Stimulated activated naive CD8-positive, alpha-beta T cell treated with anti-CD3 and anti-CD28 coated beads, Interleukin-15, amount 100 ng/mL, for 72 hours (primary cell): ENCODE measurements at regions not wholly inside any gene's neighbourhood (a gene's known extent, or its start where the extent isn't known, plus 50 kb on each side); places are given as distances from the start of the nearest gene placed in this dataset.

Source experiments
- ATAC-seq: fragments of 150-1000 bp; cut with Tn5 transposase; 2 replicates; pipeline ENCODE4 v1.10.0; 2021; ENCODE audit warnings: mild to moderate bottlenecking, moderate library complexity
- DNase-seq, 2 donors: peaks; one replicate each; pipeline ENCODE4 v3.0.0; 2021 to 2022
- H3K27ac Mint-ChIP-seq, 2 donors: one replicate each; pipeline ENCODE4 v1.8.0; 2022; ENCODE audit warnings: mild to moderate bottlenecking in 2 of 2, mixed read lengths in 2 of 2, moderate library complexity in 2 of 2
- H3K27me3 Mint-ChIP-seq: one replicate; pipeline ENCODE4 v1.8.0; 2022; ENCODE audit warnings: mixed read lengths
- H3K4me1 Mint-ChIP-seq: one replicate; pipeline ENCODE4 v1.8.0; 2022; ENCODE audit warnings: mild to moderate bottlenecking, mixed read lengths
- H3K4me3 Mint-ChIP-seq, 2 donors: one replicate each; pipeline ENCODE4 v1.8.0; 2022; ENCODE audit warnings: mild to moderate bottlenecking in 2 of 2, mixed read lengths in 2 of 2, moderate library complexity in 1 of 2
- H3K9me3 Mint-ChIP-seq, 2 donors: one replicate each; pipeline ENCODE4 v1.8.0; 2022; ENCODE audit warnings: mixed read lengths in 2 of 2

DNA sequence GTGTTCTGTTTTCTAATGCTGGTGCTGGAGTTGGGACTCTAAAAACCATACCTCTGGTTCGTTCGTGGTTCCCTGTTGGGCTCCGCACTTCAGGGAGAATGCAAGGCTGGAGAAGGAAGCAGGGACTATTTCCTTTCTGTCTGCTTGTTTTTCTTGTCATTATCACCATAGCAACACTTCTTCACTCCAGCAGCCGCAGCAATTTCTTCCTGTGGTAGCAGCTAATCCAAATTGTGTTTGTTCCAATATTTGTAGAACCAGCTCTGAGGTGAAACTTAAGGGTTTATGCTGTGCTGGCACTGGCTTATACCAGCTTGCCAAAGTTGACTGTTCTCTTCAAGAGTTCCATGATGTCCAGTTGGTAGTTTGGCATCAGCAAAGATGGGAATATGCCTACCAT is 301.4 kb upstream of the SYT4 start:
- Mint-ChIP-seq H3K27me3 (no peaks in the 10 kb centered on the region), H3K9me3 (no peaks in the 10 kb centered on the region), H3K4me1 (no peaks in the 10 kb centered on the region), H3K27ac (no peak overlapping the region), H3K4me3 (no peak overlapping the region)
- DNase-seq (no peak), ATAC-seq (no peak)

DNA sequence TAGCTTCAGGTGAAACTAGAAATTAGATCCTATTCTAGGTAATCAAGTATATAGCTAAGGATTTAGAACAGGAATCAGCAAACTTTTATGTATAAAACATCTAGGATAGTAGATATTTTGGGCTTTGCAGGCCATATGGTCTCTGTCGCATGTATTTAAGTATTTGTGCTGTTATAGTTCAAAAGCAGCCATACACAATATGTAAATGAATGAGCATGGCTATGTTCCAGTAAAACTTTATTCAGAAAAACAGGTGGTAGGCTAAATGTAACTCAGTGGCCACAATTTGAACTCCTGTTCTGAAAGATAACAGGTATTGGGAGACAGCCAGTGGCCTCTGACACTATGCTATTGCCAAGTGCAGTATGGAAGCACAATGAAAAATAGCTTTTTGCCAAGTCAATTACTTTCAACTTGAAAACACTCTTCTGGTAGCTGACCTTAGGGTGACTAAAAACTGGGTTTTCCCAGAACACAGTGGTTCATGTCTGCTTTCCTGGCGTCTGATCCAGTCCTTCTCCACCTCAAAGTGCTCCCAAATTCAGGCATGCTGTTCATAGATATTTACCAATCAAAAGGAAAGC is 304.7 kb upstream of the SYT4 start:
- ATAC-seq (no peak), DNase-seq (no peak)
- H3K9me3 Mint-ChIP-seq = no peaks in the 10 kb centered on the region
- H3K4me1 Mint-ChIP-seq = no peaks in the 10 kb centered on the region
- no peaks in the 10 kb centered on the region for H3K27me3 Mint-ChIP-seq
- no peak overlapping the region for H3K4me3 Mint-ChIP-seq
- no peak overlapping the region for H3K27ac Mint-ChIP-seq

DNA sequence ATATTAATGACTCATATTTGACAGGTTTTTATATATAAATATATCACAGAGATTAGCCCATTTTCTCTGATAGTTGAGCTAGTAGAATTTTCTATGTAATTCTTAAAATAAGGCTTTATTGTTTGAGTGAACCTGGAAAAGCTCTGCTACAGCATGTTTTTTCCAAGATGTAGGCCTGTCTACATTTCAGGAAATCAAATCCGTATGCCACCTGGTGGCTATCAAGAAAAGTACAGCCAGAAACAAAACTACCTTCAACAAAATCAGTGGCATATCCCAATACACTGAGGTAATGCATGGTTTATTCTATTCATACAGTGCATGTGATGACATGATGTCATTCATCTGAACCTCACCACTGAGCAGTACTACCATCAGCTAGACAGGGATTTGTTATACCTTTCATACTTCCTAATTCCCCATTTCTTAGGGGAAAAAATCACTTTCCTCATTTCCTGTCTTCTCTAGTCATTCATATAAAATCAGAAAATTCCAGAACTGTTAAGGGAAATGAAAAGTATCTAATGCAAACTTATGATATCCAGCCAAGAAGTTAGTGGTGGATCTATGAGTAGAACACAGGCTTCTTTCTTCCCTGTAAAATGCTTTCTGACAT is 310.4 kb upstream of the SYT4 start:
- no peak overlapping the region for H3K4me3 Mint-ChIP-seq
- DNase-seq = no peak
- no peaks in the 10 kb centered on the region for H3K9me3 Mint-ChIP-seq
- H3K27ac Mint-ChIP-seq = no peak overlapping the region
- peak; percentile 50 for ATAC-seq
- H3K4me1 Mint-ChIP-seq = no peaks in the 10 kb centered on the region
- H3K27me3 Mint-ChIP-seq = no peaks in the 10 kb centered on the region

DNA sequence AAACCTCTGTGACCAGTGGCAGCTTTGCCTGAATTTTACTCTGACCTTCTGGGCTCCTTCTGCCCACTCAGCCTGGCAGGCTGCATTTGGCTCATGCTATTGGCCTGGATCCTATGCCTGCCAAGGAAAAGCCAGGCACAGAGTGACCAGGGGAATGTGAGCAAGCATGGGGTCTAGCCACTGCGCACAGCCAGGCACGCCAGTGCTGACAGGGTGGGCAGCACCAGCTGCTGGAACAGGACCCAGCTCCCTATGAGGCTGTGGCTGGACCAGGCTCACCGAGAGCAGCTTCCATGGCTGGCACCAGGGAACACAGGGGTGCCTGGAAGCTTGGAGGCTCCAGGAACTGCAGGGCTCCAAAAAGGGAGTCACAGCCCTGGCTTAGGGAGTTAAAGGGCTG is 311.5 kb upstream of the SYT4 start:
- Mint-ChIP-seq H3K4me1 (no peaks in the 10 kb centered on the region), H3K9me3 (no peaks in the 10 kb centered on the region), H3K27ac (no peak overlapping the region), H3K27me3 (no peaks in the 10 kb centered on the region), H3K4me3 (no peak overlapping the region)
- DNase-seq (no peak), ATAC-seq (no peak)

DNA sequence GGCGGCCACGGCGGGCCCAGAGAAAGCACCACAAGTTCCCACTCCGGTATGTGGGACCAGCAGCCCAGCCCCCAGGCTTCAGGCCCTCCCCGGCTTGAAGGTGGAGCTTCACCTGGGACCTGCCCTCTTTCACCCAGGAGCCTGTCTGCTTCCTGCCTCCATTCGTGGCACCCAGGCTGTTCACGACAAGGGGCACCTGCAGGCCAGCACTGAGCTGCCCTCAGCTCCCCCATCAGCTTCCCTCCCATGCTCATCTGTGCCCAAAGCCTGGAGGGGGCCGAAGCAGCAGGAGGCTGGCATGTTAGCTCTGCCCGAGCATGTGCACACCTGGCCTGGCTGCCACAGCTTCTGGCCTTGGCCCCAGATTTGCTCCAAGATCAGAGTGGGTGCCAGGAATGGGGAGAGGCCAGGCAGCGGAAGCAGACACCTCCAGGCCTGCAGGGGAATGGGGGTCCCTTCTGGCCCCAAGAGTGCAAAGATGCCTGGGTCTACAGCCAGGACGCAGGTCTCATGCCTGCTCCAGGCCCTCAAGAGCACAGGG is 312.4 kb upstream of the SYT4 start:
- ATAC-seq = peak; percentile 15
- Mint-ChIP-seq H3K9me3 (no peaks in the 10 kb centered on the region), H3K4me1 (no peaks in the 10 kb centered on the region)

DNA sequence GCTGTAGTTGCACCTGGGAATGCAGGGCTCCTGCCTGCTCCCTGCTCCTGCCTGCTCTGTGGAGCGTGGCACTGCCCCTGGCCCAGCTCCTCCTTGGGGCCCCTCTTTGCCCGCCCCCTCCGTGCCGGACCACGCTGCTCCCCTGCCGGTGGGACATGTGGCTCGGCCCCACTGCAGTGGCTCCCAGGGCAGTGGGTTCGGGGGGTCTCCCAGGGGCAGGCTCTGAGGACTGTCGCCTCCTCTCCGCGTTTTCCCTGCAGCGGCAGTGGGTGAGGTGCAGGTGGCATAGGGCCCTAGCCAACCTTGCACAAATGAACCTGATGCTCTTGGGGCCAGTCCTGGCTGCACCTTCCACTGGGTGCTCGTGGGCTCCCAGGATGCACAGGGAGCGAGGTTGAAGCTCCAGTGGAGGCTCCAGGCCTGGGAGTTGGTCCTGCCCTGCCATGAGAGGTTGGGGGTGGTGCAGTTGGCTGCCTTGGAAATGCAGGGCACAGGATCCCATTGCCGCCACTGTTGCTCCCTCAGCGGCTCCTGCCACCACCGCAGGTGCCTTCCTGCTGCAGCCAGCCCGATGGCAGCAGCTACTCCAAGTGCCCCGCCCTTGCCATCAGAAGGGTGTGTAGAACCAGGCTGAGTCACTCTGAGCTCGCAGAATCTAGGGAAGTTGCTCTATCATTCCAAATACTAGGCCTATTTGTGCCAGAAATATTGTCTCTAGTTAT is 313.1 kb upstream of the SYT4 start:
- H3K9me3 Mint-ChIP-seq = no peaks in the 10 kb centered on the region
- H3K4me3 Mint-ChIP-seq = no peak overlapping the region
- DNase-seq (no peak), ATAC-seq (peak; percentile 53)
- H3K4me1 Mint-ChIP-seq = no peaks in the 10 kb centered on the region
- no peak overlapping the region for H3K27ac Mint-ChIP-seq
- no peaks in the 10 kb centered on the region for H3K27me3 Mint-ChIP-seq

More for the DNA sequence above, 312.4 kb upstream of the SYT4 start:
- DNase-seq = no peak
- no peaks in the 10 kb centered on the region for H3K27me3 Mint-ChIP-seq
- no peak overlapping the region for H3K27ac Mint-ChIP-seq
- H3K4me3 Mint-ChIP-seq = no peak overlapping the region

DNA sequence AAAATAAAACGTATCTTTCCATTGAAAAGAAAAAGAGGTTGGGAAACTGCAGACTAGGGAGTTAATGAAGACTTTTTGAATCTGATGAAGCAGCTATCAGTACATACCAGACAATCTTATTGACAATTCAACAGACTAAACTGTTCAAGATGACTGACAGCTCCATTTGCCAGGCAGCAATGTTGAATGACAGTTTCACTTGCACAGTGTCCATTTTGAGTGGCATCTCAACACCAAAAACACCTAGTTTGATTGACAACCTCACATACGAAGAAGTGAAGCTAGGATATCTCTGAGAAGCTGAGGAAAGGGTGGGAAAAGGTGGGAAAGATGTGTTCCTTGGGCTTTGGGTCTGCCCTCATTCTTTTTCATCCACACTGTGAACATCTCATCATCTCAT is 315.0 kb upstream of the SYT4 start:
- H3K9me3 Mint-ChIP-seq = no peaks in the 10 kb centered on the region
- DNase-seq (no peak), ATAC-seq (no peak)
- no peaks in the 10 kb centered on the region for H3K4me1 Mint-ChIP-seq
- no peak overlapping the region for H3K4me3 Mint-ChIP-seq
- peaks cover 7% of the 10 kb centered on the region for H3K27me3 Mint-ChIP-seq
- H3K27ac Mint-ChIP-seq = no peak overlapping the region

DNA sequence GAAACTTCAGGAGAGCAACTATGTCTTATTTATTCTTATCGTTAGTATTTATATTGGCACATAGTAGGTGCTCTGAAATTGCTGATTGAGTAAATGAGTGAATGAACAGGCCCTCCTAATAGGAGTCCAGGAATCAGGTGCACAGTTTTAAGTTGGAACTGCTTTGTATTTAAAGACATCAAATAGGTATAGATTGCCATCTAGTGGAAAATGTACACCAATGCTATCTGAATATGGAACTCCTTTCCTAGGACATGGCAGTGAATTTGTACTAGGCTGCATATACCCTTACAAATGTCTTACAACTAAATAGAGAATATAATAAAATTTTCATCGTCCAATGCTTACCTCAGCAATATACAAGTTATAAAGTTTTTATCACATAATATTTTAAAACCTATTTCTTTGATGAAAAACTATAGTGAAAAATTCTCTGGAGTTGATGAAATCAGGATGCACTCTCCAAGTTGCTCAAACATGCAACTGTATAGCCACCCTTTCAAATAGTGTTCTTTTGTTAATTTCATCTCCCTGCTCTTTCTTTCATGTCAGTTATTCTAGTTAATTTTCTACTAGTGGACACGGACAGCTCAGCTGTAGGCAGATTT is 318.9 kb upstream of the SYT4 start:
- ATAC-seq (no peak), DNase-seq (no peak)
- Mint-ChIP-seq H3K9me3 (no peaks in the 10 kb centered on the region), H3K4me1 (no peaks in the 10 kb centered on the region), H3K4me3 (no peak overlapping the region), H3K27ac (no peak overlapping the region), H3K27me3 (peaks cover 7% of the 10 kb centered on the region)

DNA sequence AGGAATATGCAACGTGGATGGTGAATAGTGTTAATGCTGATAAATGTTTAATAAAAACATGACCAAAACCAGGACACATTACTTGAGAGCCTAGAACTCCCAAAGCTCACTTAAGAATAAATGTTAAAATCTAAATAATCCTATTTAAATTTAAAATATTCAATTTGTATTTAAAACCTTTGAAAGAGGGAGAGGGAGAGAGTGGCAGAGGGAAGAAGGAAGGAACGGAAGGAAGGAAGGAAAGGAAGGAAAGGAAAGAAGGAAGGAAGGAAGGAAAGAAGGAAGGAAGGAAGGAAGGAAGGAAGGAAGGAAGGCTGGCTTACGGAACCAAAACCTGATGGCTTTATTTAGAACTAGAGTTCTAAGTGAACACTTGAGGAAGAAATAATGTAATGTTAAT is 324.1 kb upstream of the SYT4 start:
- Mint-ChIP-seq H3K9me3 (peaks cover 17 to 21% of the 10 kb centered on the region in 2 donors), H3K27ac (no peak overlapping the region), H3K27me3 (peaks cover 7% of the 10 kb centered on the region), H3K4me3 (no peak overlapping the region), H3K4me1 (no peaks in the 10 kb centered on the region)
- no peak for ATAC-seq
- DNase-seq = no peak

DNA sequence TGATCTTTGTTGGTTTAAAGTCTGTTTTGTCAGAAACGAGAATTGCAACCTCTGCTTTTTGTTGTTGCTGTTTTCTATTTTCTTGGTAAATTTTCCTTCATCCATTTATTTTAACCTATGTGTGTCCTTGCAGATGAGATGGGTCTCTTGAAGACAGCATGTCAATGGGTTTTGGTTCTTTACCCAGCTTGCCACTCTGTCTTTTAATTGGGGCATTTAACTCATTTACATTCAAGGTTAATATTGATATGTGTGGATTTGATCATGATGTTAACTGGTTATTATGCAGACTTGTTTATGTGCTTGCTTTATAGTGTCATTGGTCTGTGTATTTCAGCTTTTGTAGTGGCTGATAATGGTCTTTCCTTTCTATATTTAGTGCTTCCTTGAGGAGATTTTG is 327.9 kb upstream of the SYT4 start:
- H3K4me3 Mint-ChIP-seq = no peak overlapping the region
- no peak for ATAC-seq
- H3K4me1 Mint-ChIP-seq = no peaks in the 10 kb centered on the region
- peaks cover 17 to 27% of the 10 kb centered on the region in 2 donors for H3K9me3 Mint-ChIP-seq
- H3K27me3 Mint-ChIP-seq = no peaks in the 10 kb centered on the region
- no peak for DNase-seq
- no peak overlapping the region for H3K27ac Mint-ChIP-seq

DNA sequence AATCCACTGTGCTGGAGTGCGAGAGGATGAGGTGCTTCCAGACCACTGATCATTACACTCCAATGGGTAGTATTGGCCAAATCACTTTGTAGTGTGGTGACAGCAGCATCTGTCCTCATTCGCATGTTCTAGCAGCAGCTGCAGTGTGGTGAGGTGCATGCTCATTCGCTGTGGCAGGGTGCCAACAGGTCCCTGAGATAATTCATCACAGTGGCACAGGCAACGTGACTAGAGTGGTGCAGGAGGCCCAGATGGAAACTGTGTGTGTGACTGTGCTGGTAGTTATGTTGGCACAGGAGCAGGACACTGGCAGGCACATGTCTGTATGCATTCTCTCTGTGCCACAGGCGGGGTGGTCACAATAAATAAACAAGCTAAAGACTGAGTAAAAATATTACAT is 329.5 kb upstream of the SYT4 start:
- Mint-ChIP-seq H3K9me3 (peaks cover 17 to 27% of the 10 kb centered on the region in 2 donors), H3K27me3 (no peaks in the 10 kb centered on the region), H3K27ac (no peak overlapping the region), H3K4me1 (no peaks in the 10 kb centered on the region), H3K4me3 (no peak overlapping the region)
- no peak for ATAC-seq
- DNase-seq = no peak

DNA sequence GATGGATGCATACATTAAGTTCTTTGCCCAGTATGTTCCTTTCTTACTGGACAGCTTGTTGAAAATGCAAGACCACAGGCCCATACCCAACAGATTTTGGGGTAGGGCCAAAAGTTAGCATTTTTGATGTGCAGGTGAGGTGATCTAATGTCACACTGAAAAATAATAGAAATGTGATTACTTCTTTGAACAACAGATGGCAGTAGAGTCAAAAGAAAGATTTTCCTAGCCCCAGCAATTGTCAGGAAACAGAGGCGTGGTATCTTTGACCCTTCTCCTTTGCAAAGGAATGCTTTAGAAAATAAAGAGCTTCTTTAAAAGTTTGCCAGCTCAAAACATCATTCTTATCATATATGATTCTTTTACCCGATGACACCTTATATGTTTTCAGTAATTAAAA is 343.6 kb upstream of the SYT4 start:
- Mint-ChIP-seq H3K9me3 (no peaks in the 10 kb centered on the region), H3K4me3 (no peak overlapping the region), H3K4me1 (no peaks in the 10 kb centered on the region), H3K27me3 (peaks cover 9% of the 10 kb centered on the region), H3K27ac (no peak overlapping the region)
- DNase-seq (no peak), ATAC-seq (no peak)

DNA sequence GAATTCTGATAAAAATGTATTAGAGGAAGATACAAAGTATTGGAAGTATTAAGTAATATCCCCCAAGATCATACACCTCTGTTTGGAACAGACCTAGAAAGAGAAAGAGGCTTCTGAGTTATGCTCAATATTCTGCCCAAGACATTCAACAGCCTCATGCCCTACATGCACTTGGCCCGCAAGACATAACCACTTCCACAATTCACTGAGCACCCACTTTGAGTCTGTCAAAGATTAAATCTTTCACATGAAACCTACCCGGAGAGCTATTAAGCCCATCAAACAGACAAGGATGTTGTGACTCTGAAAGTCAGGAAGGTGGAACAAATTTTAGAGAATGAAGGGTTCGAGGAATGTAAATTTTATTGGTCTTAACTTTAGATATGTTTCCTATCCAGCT is 344.7 kb upstream of the SYT4 start:
- Mint-ChIP-seq H3K27ac (no peak overlapping the region), H3K4me1 (no peaks in the 10 kb centered on the region), H3K9me3 (no peaks in the 10 kb centered on the region), H3K27me3 (peaks cover 9% of the 10 kb centered on the region), H3K4me3 (no peak overlapping the region)
- no peak for DNase-seq
- ATAC-seq = no peak

DNA sequence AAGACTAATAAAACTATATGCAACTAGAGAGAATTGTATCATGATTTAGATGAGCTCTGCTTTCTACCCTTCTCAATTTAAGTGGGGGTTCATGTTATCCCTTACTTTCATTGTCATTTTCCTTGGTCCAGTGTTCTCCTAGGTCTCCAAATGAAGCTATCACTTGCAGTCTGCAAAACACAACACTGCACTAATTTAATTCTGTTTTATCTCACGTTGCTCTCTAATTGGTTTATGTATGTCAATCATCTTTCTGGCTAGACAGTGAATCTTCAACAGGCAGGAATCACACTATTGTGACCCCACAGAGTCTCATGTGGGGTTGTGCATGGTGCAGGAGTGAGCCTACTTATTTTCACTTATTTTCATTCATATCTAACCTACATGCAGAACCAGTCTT is 348.3 kb upstream of the SYT4 start:
- Mint-ChIP-seq H3K4me3 (no peak overlapping the region), H3K4me1 (no peaks in the 10 kb centered on the region), H3K27ac (no peak overlapping the region), H3K27me3 (peaks cover 9% of the 10 kb centered on the region), H3K9me3 (no peaks in the 10 kb centered on the region)
- no peak for ATAC-seq
- no peak for DNase-seq

DNA sequence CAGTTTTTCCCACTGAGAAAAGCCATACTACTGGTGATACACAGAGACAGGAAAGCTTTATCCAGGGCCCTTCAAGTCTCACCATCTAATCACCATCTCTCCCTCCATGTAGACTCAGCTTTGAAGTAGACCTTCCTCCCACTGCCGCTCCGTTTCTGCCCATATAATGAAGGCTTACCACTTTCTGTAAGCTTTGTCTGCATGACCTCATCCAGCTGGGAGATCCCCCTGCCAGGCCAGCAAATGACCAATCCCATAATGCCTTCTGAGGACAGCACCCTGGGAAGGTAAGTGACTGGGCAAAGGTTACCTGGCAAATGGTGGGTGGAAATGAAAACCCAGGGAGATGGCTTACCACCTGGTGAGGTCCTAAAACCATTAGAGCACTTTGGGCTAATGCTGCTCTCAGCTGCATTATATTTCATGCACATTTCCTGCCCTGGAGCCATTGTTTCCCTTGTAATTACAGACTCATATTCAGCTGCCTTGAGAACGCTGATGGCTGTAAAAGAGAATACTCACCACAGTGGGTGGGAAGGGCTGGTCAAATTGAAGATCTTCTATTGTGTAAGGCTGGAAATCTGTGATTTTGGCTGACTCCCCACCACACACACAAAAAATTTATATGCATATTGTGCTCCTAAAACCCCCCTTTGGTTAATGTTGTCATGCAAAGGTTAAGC is 350.7 kb upstream of the SYT4 start:
- no peak for ATAC-seq

DNA sequence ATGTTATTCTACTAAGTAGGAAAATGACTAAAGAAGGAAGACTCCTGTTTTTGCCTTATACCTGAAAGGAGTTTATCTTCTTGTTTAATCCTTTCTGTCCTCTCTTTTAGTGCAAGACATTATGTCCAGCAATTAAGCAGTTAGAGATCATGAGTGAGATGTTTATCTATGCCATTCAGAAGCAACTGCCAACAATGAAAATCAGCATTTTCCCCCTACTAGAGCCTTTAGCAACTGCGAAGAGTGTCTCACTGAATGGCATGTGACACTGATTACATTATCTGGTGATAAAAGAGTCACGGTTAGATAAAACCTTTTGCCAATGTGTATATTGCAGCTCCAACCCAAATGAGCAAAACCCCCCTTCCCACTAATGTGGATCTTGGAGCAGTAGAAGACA is 357.7 kb upstream of the SYT4 start:
- DNase-seq (no peak), ATAC-seq (no peak)
- Mint-ChIP-seq H3K27me3 (no peaks in the 10 kb centered on the region), H3K27ac (no peak overlapping the region), H3K4me3 (no peak overlapping the region), H3K9me3 (no peaks in the 10 kb centered on the region), H3K4me1 (no peaks in the 10 kb centered on the region)

More for the DNA sequence above, 350.7 kb upstream of the SYT4 start:
- Mint-ChIP-seq H3K27ac (no peak overlapping the region), H3K4me3 (no peak overlapping the region), H3K4me1 (no peaks in the 10 kb centered on the region), H3K27me3 (no peaks in the 10 kb centered on the region), H3K9me3 (no peaks in the 10 kb centered on the region)
- DNase-seq = no peak
